ENCODE measurements at regions not wholly inside any gene's neighbourhood (a gene's known extent, or its start where the extent isn't known, plus 50 kb on each side); places are given as distances from the start of the nearest gene placed in this dataset.
"Not testable (repeated sequence)": the region's sequence is repeated elsewhere in the genome, so short reads cannot be mapped to it uniquely, and the experiment has no call there.

DNA sequence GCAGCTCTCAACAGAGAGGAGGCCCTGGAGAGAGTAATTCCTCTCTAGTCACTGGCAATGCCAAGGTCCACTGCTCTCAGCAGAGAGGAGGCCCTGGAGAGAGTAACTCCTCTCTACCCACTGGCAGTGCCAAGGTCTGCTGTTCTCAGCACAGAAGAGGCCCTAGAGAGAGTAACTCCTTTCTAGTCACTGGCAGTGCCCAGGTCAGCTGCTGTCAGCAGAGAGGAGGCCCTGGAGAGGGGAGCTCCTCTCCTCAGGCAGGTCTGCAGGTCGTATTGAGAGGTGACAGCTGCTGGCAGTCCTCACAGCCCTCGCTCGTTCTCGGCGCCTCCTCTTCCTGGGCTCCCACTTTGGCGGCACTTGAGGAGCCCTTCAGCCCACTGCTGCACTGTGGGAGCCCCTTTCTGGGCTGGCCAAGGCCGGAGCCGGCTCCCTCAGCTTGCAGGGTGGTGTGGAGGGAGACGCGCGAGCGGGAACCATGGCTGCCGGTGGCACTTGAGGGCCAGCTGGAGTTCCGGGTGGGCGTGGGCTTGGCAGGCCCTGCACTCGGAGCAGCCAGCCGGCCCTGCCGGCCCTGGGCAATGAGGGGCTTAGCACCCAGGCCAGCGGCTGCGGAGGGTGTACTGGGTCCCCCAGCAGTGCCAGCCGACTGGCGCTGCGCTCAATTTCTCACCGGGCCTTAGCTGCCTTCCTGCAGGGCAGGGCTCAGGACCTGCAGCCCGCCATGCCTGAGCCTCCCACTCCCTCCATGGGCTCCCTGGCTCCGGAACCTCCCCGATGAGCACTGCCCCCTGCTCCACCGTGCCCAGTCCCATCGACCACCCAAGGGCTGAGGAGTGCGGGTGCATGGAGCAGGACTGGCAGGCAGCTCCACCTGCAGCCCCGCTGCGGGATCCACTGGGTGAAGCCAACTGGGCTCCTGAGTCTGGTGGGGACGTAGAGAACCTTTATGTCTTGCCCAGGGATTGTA lies 642.9 kb downstream of the PRR16 start:
- DNase-seq = not testable (repeated sequence)

DNA sequence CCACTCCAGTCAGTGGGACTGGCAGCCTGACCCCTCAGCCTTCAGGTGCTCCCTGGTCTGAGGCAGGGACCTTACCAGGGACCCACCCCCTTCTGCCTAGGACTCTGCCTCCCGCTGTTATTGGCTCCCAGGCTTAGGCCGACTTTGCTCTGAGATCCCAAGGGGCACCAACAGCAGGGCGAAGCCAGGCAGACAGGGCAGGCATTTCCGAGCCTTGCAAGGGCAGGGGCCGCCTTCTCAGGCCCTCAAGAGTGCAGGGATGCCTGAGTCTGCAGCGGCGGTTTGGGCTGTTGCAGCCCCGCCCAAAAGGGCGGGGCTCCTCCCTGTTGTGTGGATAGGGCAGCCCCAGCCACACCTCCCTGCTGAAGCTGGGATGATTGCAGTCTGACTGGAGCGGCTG lies 644.6 kb downstream of the PRR16 start:
- no peak for DNase-seq

DNA sequence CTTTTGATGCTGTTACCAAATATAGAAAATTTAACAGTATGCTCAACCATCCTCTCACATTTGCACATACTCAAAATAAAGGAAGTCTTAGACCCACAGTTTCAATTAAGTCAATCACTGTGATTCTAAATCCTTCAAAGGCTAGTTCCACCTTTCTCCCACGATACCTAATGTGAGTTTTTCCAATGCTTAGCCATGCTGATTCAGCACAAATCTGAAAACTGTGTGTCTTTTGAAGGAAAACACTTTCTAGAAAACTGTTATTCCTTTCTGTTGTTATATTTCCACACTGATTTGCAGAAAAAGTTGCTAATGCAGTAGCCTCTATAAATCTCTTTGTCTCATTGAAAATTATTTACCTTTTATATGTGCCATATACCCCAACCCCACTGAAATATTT lies 645.7 kb downstream of the PRR16 start:
- no peak for DNase-seq

DNA sequence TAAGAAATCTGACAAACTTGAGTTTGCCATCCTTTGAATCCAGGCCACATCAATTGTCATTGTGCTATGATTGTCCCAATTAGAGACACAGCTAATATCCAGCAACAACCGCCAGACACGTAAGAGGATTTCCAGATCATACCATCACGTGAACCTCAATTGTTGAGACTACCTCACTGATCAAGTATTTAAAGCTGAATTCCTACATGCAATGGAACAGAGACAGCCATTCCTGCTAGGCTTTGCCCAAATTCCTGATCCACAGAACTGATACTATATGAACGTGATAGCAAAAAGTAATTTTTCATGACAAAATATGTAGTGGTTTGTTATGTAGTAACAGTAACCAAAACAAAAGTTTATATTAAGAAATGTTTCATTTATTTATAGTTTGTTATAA lies 657.7 kb downstream of the PRR16 start:
- no peak for DNase-seq

DNA sequence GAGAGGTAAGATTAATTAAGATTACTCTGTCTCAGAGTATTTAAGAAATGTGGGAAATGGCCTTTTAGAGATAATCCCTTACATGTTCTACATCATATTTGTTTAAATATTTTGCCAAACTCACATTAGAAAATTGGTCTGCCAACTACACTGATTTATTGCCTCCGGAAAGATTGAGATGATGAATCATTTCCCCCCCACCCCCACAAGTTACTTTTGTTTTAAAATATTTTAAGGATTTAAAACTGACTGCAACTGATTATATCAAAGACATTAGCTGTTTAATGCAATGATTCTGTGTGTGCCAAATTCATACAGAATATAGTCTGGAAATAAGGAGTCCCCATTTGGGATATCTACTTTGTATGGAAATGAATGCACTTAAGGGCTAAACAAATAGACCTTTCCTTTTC lies 674.4 kb downstream of the PRR16 start:
- no peak for DNase-seq

DNA sequence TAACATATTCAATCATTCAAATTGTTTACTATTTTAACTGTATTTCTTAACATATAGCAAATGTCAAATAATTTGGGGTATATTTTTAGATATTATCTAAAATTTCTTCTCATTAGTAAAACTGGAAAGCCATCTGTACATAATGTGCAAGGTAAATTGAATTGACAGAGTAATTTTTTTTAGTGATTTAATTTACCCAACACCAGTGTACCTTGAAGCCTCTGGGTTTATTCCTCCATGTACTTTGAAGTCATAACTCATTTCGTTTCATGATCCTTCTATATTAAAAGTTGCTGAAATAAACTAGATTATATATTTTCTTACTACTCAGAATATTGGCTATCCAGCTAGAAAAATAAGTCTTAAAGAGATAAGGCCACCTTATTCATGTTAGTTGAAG lies 674.9 kb downstream of the PRR16 start:
- no peak for DNase-seq

DNA sequence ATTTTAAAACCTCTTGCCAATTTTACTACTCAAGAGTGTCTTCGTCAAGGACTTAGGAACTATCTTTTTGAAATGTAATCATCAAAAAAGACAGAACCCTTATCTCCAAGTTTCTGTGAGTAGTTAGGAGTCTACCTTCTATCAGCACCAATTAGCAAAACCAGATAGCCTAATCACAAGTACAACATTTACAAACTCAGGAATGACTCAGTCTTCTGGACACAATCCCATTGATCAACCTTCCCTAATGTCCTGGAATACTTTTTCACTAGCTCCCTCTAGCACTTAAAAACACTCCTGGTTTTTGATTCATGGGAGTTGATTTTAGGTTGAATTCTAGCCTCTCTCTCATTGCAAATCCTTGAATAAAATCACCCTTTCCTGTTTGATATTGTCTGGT lies 680.7 kb downstream of the PRR16 start:
- DNase-seq = no peak

DNA sequence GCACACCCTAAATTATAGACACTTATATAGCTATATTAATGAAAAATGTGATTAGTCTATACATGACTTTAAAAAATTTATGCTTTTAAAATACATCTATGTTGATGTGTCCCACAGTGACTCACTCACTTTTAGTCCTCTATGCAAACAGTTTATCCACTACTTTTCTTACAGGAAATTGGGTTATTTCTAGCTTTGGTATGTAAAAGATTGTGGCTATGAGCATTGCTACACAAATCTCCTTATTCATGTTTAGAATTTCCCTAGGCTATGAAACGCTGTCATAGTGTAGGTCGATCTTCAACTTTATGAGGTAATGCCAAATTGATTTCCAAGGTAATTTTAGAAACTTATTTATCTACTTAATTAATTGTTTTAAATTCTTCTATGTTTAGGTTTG lies 687.4 kb downstream of the PRR16 start:
- no peak for DNase-seq

DNA sequence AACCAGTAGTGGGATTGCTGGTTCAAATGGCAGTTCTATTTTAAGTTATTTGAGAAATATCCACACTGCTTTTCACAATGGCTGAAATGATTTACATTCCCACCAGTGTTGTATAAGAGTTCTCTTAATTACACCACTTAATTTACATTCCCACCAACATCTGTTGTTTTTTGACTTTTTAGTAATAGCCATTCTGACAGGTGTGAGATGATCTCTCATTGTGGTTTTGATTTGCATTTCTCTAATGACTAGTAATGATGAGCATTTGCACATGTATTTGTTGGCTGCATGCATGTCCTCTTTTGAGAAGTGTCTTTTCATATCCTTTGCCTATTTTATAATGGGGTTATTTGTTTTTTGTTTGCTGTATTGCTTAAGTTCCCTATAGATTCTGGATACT lies 688.3 kb downstream of the PRR16 start:
- peak; percentile 14 for DNase-seq

DNA sequence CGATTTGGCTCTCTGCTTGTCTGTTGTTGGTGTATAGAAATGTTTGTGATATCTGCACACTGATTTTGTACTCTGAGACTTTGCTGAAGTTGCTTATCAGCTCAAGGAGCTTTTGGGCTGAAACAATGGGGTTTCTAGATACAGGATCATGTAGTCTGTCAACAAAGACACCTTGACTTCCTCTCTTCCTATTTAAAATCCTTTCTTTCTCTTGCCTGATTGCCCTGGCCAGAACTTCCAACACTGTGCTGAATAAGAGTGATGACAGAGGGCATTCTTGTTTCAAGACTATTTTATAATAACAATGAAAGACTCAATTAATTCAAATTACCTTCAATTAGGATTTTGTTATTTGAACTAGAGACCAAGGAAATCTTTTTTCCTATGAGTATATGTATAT lies 692.5 kb downstream of the PRR16 start:
- DNase-seq = no peak

DNA sequence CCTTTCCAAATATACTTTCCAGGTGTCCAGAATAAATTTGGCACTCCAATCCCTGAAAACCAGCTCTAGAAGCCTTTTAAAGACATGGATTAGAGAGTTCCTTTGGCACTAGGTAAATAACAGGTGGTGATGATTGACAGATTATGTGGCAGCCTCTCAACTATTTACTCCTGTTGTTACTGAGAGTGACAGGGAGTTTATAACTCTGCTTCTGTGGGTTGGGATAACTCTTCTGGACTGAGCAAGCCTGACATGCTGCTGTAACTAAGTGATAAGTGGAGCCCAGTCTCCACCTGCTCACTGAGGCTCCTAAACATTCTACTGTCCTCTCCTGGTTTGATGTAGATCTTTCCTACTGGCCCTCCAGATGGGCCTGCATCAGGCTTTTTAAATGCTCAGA lies 693.2 kb upstream of the FTMT start:
- no peak for DNase-seq

DNA sequence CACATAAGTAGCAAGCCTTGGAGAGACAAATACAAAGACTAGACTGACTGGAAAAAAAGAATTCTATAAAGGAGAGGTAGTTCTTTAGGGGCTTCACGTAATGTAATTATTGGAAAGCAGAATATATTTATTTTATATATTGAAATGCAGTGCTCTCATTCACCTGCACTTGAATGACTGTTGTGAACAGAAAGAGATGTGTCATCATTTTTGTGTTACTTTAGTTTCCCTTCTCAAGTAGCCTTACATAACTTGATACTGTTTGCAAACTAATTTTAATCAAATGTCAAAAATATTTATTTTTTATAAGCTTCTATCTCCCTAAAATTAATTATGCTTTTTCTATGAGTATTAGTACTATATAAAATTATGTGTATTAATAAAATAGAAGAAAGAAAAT lies 691.1 kb upstream of the FTMT start:
- DNase-seq = no peak

DNA sequence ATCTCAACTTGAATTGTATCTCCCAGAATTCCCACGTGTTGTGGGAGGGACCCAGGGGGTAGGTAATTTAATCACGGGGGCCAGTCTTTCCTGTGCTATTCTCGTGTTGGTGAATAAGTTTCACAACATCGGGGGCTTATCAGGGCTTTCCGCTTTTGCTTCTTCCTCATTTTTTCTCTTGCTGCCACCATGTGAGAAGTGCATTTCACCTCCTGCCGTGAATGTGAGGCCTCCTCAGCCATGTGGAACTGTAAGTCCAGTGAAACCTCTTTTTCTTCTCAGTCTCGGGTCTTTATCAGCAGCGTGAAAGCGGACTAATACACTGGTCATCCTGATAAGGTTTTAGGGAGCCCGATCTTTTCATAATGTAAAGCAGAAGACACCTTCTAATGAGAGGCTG lies 687.0 kb upstream of the FTMT start:
- DNase-seq = no peak

DNA sequence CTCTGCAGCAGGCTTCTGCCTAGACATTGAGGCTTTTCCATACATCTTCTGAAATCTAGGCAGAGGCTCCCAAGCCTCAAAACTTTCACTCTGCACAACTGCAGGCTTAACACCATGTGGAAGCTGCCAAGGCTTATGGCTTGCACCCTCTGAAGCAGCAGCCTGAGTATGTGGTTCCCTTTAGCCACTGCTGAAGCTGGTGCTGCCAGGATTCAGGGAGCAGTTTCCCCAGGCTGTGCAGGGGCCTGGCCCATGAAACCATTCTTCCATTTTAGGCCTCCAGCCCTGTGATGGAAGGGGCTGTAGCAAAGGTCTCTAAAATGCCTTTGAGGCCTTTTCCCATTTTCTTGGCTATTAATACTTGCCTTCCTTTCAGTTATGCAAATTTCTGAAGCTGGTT lies 680.3 kb upstream of the FTMT start:
- DNase-seq = no peak

DNA sequence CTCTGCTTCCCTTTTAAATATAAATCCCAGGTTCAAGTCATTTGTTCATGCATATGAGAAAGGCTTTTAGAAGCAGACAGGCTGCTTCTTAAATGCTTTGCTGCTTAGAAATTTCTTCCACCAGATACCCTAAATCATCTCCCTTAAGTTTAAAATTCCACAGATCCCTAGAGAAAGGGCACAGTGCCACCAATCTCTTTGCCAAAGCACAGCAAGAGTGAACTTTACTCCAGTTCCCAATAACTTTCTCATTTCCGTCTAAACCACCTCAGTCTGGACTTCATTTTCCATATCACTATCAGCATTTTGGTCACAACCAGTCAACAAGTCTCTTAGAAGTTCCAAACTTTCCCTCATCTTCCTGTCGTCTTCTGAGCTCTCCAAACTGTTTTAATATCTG lies 679.8 kb upstream of the FTMT start:
- DNase-seq = no peak

DNA sequence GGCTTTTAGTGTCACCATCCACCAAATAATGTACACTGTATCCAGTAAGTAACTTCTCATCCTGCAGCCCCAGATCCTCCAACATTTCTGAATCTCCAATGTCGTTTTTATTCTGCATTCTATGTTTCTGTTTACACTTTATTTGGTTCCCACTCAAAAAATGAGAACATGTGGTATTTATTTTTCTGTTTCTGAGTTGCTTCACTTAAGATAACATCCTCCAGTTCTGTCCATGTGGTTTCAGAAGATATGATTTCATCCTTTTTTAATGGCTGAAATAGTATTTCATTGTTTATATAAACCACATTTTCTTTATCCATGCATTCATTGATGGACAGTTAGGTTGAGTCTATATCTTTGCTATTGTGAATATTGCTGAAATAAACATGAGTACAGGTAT lies 677.3 kb upstream of the FTMT start:
- no peak for DNase-seq

DNA sequence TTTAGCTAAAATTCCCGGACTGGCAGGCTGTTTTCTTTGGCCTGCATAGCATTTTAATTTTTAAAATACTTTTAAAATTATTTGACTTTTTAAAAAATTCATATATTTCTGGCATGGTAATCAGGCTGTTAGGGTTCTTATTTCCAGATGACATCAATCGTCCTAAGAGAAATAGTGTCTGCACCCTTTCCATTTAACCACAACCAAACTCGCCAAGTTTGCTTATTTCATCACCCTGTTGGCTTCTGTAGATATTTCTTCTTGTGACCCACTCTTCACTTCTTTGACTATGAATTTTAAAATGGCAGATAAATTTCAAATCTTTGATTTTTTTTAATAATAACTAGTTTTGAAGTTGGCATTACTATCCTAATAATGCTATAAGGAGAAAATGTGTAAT lies 675.7 kb upstream of the FTMT start:
- no peak for DNase-seq

DNA sequence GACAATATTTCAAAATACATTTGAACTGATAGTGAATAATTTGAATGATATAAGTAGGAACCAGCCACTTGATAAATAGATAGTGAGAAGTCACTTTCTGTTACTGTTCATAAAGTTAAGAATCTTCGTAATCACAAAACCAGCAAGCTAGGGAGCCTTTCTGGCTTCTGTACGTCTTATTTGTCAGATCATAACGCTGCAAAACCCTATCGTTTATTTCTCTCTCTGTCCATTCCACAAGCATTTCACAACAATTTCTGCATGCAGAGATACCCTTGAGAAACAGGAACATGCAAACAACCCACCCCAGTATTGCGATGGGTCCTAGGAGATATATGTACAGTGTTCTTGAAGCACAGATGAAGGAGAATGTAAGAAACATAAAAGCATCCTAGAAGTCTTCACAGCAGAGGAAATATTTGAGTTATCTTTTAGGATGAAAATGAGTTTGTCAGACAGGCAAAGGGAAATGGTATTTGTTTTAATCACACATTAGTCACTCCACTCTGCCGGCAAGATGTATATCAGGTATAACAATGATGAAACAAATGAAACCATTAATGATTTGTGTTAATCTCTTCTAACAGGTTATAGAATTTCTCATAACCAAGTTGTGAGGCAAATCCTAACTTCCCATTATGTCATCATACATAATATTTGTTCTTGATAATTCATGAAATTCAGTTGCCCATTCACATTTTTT lies 668.7 kb upstream of the FTMT start:
- DNase-seq = no peak

DNA sequence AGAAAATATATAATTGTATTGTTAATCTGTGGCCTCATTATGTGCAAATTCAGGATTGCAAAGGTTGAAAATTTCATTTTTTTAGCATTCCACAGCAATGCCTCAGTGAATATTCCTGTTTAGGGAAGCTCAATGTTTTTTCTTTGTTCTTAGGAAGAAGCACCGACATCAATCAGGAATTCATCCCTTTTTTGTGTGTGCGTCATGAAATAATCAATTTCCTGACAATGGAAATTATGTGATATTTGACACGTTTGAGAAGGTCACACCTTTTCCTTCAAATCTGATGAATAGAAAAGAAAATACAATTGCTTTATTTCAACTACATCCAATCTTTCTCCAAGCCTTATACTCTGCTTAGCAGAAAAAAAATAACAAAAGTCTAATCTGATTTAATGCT lies 662.8 kb upstream of the FTMT start:
- no peak for DNase-seq

DNA sequence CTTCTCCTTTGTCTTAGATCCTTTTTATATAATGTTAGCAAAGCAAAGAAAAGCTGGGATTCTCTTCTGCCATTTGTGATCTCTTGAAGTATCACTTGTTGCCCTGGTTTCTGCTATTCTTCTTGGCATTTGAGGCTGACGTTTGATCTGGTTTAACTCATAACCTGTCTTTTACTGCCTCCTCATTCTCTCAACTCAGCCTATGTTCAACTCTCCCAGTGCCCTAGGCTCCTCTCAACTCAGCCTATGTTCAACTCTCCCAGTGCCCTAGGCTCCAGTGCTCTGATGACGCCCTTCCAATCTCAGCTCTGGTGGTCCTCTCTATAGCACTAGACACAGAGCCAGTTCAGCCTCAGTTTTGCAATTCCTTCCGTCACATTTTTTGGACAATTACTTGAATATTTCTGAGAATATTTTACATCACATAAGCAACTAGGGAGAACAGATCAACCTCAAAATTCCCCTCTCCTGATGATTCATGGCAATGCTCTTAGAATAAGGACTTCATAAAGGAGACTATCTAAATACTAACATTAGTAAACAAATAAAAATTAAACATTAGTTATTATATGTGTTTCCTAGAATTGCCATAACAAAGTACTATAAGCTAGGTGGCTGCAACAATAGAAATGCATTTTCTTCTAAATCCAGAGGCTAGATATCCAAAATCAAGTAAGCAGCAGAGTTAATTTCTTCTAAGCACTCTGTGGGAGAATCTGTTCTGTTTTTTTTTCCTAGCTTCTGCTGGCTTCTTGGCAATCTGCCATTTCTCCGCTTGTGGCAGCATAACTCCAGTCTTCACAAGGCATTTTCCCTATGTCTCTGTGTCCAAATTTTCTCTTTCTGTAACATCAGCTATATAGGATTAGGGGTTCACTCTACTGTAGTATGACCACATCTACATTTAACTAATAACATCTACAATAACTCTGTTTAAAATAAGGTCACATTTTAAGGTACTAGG lies 662.1 kb upstream of the FTMT start:
- DNase-seq = no peak

DNA sequence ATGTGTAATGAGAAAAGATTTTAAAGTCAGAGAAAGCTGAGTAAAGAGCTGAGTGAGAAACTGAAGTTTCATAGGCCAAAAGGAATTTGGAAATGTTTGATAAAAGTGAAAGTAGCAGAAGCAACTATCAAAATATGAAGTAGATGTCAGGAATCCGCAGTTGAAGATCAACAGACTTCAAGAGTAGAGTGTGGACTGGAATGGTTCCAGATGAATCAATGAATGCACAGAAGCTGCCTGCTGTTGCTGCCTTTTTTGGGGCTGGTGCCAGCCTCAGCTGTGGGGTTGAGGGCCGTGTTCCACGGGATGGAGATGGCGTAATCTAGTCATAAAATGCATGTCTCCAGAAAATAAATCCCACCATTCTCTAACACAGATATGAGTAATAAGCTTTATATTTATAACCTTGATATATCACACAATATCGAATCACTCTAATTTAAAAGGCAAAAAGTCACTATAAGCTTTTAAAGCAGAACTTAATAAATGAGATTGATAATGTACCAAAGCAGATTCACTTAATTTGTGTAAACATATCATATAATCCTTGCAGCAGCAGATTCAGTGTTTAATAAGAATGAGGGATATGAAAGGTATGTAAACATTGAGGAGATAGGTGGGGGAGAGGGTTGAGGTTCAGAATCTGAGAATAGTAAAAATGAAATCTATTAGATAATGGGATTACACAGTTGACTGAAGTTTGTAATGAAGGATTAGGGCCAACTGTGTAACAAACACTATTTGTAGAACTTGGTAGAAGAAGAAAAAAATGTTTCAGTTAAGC lies 652.3 kb upstream of the FTMT start:
- no peak for DNase-seq

DNA sequence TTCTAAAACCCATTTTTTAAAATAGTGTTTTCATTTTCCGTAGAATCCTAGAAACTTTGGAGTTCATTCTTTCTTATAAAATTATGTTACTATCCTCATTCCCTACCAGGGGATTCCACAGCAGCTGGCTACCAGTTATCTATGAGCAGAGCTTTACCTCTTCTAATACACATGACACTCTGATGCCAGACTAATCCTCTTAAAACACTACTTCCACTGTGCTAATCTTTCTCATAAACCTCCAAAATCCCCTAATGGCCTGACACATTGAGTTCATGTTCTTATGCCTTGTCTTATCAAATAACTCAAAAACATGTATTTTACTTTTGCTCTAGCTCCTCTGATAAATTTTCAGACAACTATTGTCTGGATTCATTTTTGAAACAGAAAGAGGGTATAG lies 633.6 kb upstream of the FTMT start:
- no peak for DNase-seq
